Panc1 (cell line): ENCODE measurements at regions not wholly inside any gene's neighbourhood (a gene's known extent, or its start where the extent isn't known, plus 50 kb on each side); places are given as distances from the start of the nearest gene placed in this dataset.

Experiments
- ATAC-seq: fragments of 200-7000 bp; cut with Tn5 transposase; 2 replicates; pipeline ENCODE4 v1.9.1; 2020; ENCODE audit warnings: mild to moderate bottlenecking, moderate library complexity
- BruUV-seq: library from RNA; stranded (reverse); fragments of 400-500 nt; replicated peaks from 2 replicates; lab custom pipeline; 2021; lab: Mats Ljungman, UMichigan
- CTCF ChIA-PET: fragments of 300-600 bp; sonication (Branson Sonifier 250); formaldehyde crosslinking; loops from one replicate; lab custom pipeline; 2022; ENCODE audit warnings: antibody characterized with exemption; lab: Charles Lee
- POLR2A ChIA-PET: fragments of 300-600 bp; sonication (Branson Sonifier 250); formaldehyde crosslinking; loops from one replicate; lab custom pipeline; 2022; ENCODE audit warnings: antibody characterized with exemption; lab: Charles Lee
- DNase-seq: peaks from one replicate; pipeline ENCODE4 v3.0.0-alpha.2; 2010; ENCODE audit warnings: low read depth, low spot score
- H3K27ac ChIP-seq: 2 replicates; pipeline ENCODE4 v1.5.1; 2011; ENCODE audit warnings: mild to moderate bottlenecking, low read length, inconsistent platforms
- H3K27me3 ChIP-seq: fragments of 200-500 bp; sonication (Bioruptor generic); 2 replicates; pipeline ENCODE4 v1.6.0; 2014; ENCODE audit warnings: low read length, inconsistent platforms; ENCODE audit not compliant: control insufficient read depth, insufficient read depth
- H3K36me3 ChIP-seq: fragments of 200-500 bp; sonication (Bioruptor generic); 2 replicates; pipeline ENCODE4 v1.5.1; 2014; ENCODE audit warnings: inconsistent platforms, mild to moderate bottlenecking, low read length, moderate library complexity; ENCODE audit not compliant: control insufficient read depth, insufficient read depth
- H3K4me1 ChIP-seq: 2 replicates; pipeline ENCODE4 v1.5.1; 2011; ENCODE audit warnings: inconsistent platforms, mild to moderate bottlenecking, low read length, moderate library complexity; ENCODE audit not compliant: control insufficient read depth, insufficient read depth
- H3K4me3 ChIP-seq, 2 experiments: 2 replicates each; pipeline ENCODE4 v1.5.1; 2011 to 2012; ENCODE audit warnings: low read depth in 2 of 2, low read length in 2 of 2, mild to moderate bottlenecking in 2 of 2, inconsistent platforms in 1 of 2, moderate library complexity in 1 of 2
- H3K9me3 ChIP-seq: fragments of 200-500 bp; sonication (Bioruptor generic); 2 replicates; pipeline ENCODE4 v1.5.1; 2014; ENCODE audit warnings: low read depth, mild to moderate bottlenecking, inconsistent platforms, low read length, moderate library complexity; ENCODE audit not compliant: control insufficient read depth, insufficient read depth
- POLR2AphosphoS5 ChIP-seq: IDR thresholded peaks from 2 replicates; pipeline ENCODE4 v1.6.1; 2012; ENCODE audit warnings: mild to moderate bottlenecking, low read depth, low read length, moderate library complexity
- SIN3A ChIP-seq: IDR thresholded peaks from 2 replicates; pipeline ENCODE4 v1.6.1; 2012; ENCODE audit warnings: low read depth, mild to moderate bottlenecking, low read length, moderate library complexity, borderline replicate concordance; ENCODE audit not compliant: insufficient read depth
- TCF7L2 ChIP-seq: IDR thresholded peaks from 2 replicates; pipeline ENCODE4 v1.6.1; 2011; ENCODE audit warnings: mild to moderate bottlenecking, low read depth, low read length, inconsistent platforms
- in situ Hi-C: cut with HindIII; loops from 2 replicates; pipeline ENCODE4 v1.10.0; 2016; ENCODE audit warnings: low sequenced_read_pairs, low pct_unique_long_range_greater_than_20kb
- intact Hi-C: fragments of 100-400 bp; cut with micrococcal nuclease; formaldehyde crosslinking; loops from one replicate; pipeline ENCODE4 v1.10.0; 2022; ENCODE audit not compliant: unreplicated experiment
- TF ChIP-seq, protein P1 (sequence below): fragments of 450-650 bp; IDR thresholded peaks from 2 replicates; pipeline ENCODE4 v1.5.1; 2017; ENCODE audit warnings: mild to moderate bottlenecking
- TF ChIP-seq, protein P2 (sequence below), 2 experiments: IDR thresholded peaks; 2 replicates each; pipeline ENCODE4 v1.6.1; 2011 to 2012; ENCODE audit warnings: low read depth in 2 of 2, control low read depth in 1 of 2, low read length in 1 of 2, mild to moderate bottlenecking in 1 of 2, moderate library complexity in 1 of 2; ENCODE audit not compliant: insufficient read depth in 1 of 2

DNA sequence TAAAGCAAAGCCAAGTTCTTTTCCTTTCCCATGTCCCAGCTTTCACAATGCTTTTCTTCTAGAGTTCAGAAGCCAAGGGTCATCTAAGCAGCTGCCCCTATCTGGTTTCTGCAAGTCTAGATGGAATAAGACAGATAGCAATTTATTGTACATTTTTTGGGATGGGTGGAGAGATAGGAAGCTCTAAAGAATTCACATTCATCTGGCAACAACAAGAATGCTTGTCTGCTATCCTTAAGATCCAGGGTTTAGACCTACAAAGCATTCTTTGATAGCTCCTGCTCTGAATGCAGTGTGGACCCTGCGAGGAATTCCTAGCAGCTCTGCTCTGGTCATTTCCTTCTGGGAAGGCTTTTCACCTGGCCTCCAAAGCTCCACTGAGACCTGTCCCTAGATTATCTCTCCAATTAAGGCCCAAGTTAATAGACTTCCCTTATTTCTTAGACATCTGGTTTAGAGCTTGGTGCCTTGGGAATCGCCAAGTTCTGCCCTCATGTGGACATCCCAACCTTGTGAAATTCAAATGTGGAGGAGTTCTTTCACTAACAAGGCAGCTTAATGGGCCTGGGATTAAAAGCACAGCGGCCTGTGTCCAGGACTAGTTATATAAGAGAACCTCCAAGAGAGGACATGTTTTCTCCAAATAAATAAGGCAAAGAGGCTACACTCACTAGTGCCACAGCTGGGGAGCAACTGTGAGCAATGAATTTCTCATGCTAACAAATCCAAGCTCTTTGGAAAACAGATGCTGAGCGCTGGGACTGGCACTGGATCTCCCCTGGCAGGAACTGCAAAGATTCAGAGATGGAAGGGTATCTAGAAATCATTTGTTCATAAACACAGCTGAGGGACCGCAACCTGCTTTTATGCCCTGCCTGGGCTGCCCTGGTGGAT, 384.5 kb upstream of the DDHD1 start:
- Histone ChIP-seq H3K9me3 (no peaks in the 10 kb centered on the region), H3K36me3 (no peaks in the 10 kb centered on the region), H3K4me1 (no peaks in the 10 kb centered on the region), H3K4me3 (no peak overlapping the region), H3K27me3 (no peaks in the 10 kb centered on the region), H3K27ac (no peak overlapping the region)
- POLR2A ChIA-PET = no interaction called here
- intact Hi-C loops = loop anchor here (5.0 kb wide), 2 partner anchors 640 to 810 kb away; no protein-coding TSS in a partner anchor
- in situ Hi-C loops = no loop called here
- DNase-seq = no peak
- ATAC-seq = no peak
- CTCF ChIA-PET = no interaction called here
- BruUV-seq = no TSS peak
- no peak for TF ChIP-seq POLR2AphosphoS5
- TF ChIP-seq TCF7L2 = no peak
- no peak for TF ChIP-seq SIN3A
- TF ChIP-seq, protein P1, sequence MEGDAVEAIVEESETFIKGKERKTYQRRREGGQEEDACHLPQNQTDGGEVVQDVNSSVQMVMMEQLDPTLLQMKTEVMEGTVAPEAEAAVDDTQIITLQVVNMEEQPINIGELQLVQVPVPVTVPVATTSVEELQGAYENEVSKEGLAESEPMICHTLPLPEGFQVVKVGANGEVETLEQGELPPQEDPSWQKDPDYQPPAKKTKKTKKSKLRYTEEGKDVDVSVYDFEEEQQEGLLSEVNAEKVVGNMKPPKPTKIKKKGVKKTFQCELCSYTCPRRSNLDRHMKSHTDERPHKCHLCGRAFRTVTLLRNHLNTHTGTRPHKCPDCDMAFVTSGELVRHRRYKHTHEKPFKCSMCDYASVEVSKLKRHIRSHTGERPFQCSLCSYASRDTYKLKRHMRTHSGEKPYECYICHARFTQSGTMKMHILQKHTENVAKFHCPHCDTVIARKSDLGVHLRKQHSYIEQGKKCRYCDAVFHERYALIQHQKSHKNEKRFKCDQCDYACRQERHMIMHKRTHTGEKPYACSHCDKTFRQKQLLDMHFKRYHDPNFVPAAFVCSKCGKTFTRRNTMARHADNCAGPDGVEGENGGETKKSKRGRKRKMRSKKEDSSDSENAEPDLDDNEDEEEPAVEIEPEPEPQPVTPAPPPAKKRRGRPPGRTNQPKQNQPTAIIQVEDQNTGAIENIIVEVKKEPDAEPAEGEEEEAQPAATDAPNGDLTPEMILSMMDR = no peak
- TF ChIP-seq, protein P2, sequence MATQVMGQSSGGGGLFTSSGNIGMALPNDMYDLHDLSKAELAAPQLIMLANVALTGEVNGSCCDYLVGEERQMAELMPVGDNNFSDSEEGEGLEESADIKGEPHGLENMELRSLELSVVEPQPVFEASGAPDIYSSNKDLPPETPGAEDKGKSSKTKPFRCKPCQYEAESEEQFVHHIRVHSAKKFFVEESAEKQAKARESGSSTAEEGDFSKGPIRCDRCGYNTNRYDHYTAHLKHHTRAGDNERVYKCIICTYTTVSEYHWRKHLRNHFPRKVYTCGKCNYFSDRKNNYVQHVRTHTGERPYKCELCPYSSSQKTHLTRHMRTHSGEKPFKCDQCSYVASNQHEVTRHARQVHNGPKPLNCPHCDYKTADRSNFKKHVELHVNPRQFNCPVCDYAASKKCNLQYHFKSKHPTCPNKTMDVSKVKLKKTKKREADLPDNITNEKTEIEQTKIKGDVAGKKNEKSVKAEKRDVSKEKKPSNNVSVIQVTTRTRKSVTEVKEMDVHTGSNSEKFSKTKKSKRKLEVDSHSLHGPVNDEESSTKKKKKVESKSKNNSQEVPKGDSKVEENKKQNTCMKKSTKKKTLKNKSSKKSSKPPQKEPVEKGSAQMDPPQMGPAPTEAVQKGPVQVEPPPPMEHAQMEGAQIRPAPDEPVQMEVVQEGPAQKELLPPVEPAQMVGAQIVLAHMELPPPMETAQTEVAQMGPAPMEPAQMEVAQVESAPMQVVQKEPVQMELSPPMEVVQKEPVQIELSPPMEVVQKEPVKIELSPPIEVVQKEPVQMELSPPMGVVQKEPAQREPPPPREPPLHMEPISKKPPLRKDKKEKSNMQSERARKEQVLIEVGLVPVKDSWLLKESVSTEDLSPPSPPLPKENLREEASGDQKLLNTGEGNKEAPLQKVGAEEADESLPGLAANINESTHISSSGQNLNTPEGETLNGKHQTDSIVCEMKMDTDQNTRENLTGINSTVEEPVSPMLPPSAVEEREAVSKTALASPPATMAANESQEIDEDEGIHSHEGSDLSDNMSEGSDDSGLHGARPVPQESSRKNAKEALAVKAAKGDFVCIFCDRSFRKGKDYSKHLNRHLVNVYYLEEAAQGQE (IDR thresholded peaks at IDR 0.05; ENCODE audit: insufficient read depth in 1 of 2, low read depth in 2 of 2, low read length in 1 of 2) = no peak

GRCh38 chr14:53536446-53536845, 383.3 kb upstream of the DDHD1 start:
- intact Hi-C loops = loop anchor here (5.0 kb wide), 2 partner anchors 641 to 811 kb away; no protein-coding TSS in a partner anchor
- no peaks in the 10 kb centered on the region for H3K4me1 ChIP-seq

More at GRCh38 chr14:53536446-53536845, 383.3 kb upstream of the DDHD1 start:
- TF ChIP-seq, protein P1 = no peak
- no peak for TF ChIP-seq SIN3A
- TF ChIP-seq, protein P2 (IDR thresholded peaks at IDR 0.05; ENCODE audit: insufficient read depth in 1 of 2, low read depth in 2 of 2, low read length in 1 of 2) = no peak
- TF ChIP-seq TCF7L2 = no peak
- TF ChIP-seq POLR2AphosphoS5 = no peak
- no peak overlapping the region for H3K27ac ChIP-seq
- no peak for ATAC-seq
- in situ Hi-C loops = no loop called here
- ChIA-PET CTCF (interaction anchor here (0.5 kb wide), 1 partner anchor 811 kb away, joined by 4 read pairs; no protein-coding TSS in a partner anchor), POLR2A (no interaction called here)
- BruUV-seq = no TSS peak
- no peaks in the 10 kb centered on the region for H3K36me3 ChIP-seq
- no peak overlapping the region for H3K4me3 ChIP-seq
- H3K27me3 ChIP-seq = no peaks in the 10 kb centered on the region
- H3K9me3 ChIP-seq = no peaks in the 10 kb centered on the region
- DNase-seq = no peak
